T-cell (primary cell): ENCODE measurements at regions not wholly inside any gene's neighbourhood (a gene's known extent, or its start where the extent isn't known, plus 50 kb on each side); places are given as distances from the start of the nearest gene placed in this dataset.
"Not testable (repeated sequence)": the region's sequence is repeated elsewhere in the genome, so short reads cannot be mapped to it uniquely, and the experiment has no call there.

Experiments used
- ATAC-seq, 4 experiments: fragments of 200-7000 bp in 3 of 4; fragments of 150-1000 bp in 1 of 4; cut with Tn5 transposase; replicated peaks in 1 of 4; 1 replicate in 3 of 4; 2 replicates in 1 of 4; pipeline ENCODE4 v1.10.0; 2021; ENCODE audit warnings: moderate library complexity in 3 of 4, mild to moderate bottlenecking in 2 of 4, moderate number of reproducible peaks in 1 of 4
- CTCF ChIA-PET, 2 donors: fragments of 300-600 bp; sonication (Branson Sonifier 250); formaldehyde crosslinking; loops; one replicate each; lab custom pipeline; 2022; ENCODE audit warnings: antibody characterized with exemption in 2 of 2; lab: Charles Lee
- POLR2A ChIA-PET, 2 donors: fragments of 300-600 bp; sonication (Branson Sonifier 250); formaldehyde crosslinking; loops; one replicate each; lab custom pipeline; 2022; ENCODE audit warnings: antibody characterized with exemption in 2 of 2; lab: Charles Lee
- DNase-seq, 35 experiments: peaks; one replicate each; pipeline versions ENCODE4 v3.0.0 to v3.0.0-alpha.2; 2013 to 2023
- H3K27ac ChIP-seq: one replicate; pipeline ENCODE4 v1.5.1; 2013; ENCODE audit warnings: low read length
- H3K27me3 ChIP-seq, 2 experiments: replicated peaks in 1 of 2; 1 replicate in 1 of 2; 2 replicates in 1 of 2; pipeline versions ENCODE4 v1.6.1 to v1.7.0; 2013; ENCODE audit warnings: low read length in 1 of 2, mixed read lengths in 1 of 2; ENCODE audit not compliant: control insufficient read depth in 2 of 2, insufficient read depth in 2 of 2; ENCODE audit errors: extremely low read depth in 1 of 2
- H3K36me3 ChIP-seq, 2 donors: 1 replicate in 1 of 2; 2 replicates in 1 of 2; pipeline versions ENCODE4 v1.6.1 to v1.7.0; 2013; ENCODE audit warnings: low read length in 1 of 2; ENCODE audit not compliant: control insufficient read depth in 2 of 2, insufficient read depth in 1 of 2; ENCODE audit errors: extremely low read depth in 1 of 2
- H3K4me1 ChIP-seq, 2 experiments: 1 replicate in 1 of 2; 2 replicates in 1 of 2; pipeline versions ENCODE4 v1.6.1 to v1.7.0; 2013; ENCODE audit warnings: low read length in 2 of 2, mixed read lengths in 1 of 2; ENCODE audit not compliant: insufficient read depth in 2 of 2, control insufficient read depth in 1 of 2; ENCODE audit errors: extremely low read depth in 1 of 2
- H3K4me3 ChIP-seq, 2 donors: 1 replicate in 1 of 2; 2 replicates in 1 of 2; pipeline versions ENCODE4 v1.5.1 to v1.7.0; 2013; ENCODE audit warnings: mild to moderate bottlenecking in 2 of 2, low read length in 1 of 2, moderate library complexity in 1 of 2; ENCODE audit not compliant: control insufficient read depth in 1 of 2; ENCODE audit errors: extremely low read depth in 1 of 2
- H3K9me3 ChIP-seq: 2 replicates; pipeline ENCODE4 v1.7.0; 2013
- H3K27ac Mint-ChIP-seq, 2 donors: one replicate each; pipeline ENCODE4 v1.8.0; 2020 to 2021; ENCODE audit warnings: mild to moderate bottlenecking in 2 of 2, mixed read lengths in 2 of 2
- H3K27me3 Mint-ChIP-seq, 2 donors: one replicate each; pipeline ENCODE4 v1.8.0; 2021 to 2022; ENCODE audit warnings: mixed read lengths in 2 of 2
- H3K36me3 Mint-ChIP-seq: one replicate; pipeline ENCODE4 v1.8.0; 2021; ENCODE audit warnings: mixed read lengths
- H3K4me1 Mint-ChIP-seq, 3 donors: one replicate each; pipeline ENCODE4 v1.8.0; 2020 to 2022; ENCODE audit warnings: mixed read lengths in 3 of 3, mild to moderate bottlenecking in 1 of 3
- H3K4me3 Mint-ChIP-seq, 3 donors: one replicate each; pipeline ENCODE4 v1.8.0; 2020 to 2022; ENCODE audit warnings: mild to moderate bottlenecking in 3 of 3, mixed read lengths in 3 of 3, moderate library complexity in 3 of 3
- H3K9me3 Mint-ChIP-seq, 3 donors: one replicate each; pipeline ENCODE4 v1.8.0; 2020 to 2022; ENCODE audit warnings: mixed read lengths in 3 of 3
- WGBS: methylation state at CpG from one replicate; pipeline ENCODE4 v1.1.5; 2013; ENCODE audit warnings: missing lambda C conversion rate; ENCODE audit not compliant: insufficient coverage; 5-methylcytosine and 5-hydroxymethylcytosine counted together

DNA sequence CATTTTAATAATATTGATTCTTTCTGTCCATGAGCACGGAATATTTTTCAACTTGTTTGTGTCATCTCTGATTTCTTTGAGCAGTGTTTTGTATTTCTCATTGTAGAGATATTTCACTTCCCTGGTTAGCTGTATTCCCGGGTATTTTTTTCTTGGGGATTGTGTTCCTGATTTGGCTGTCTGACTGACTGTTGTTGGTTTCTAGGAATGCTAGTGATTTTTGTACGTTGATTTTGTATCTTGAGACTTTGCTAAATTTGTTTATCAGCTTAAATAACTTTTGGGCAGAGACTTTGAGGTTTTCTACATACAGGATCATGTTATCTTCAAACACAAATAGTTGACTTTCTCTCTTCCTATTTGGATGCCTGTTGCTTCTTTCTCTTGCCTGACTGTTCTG, 418.8 kb upstream of the ALCAM start:
- Mint-ChIP-seq H3K4me1 (no peaks in the 10 kb centered on the region), H3K9me3 (peaks cover 0 to 8% (median 8%) of the 10 kb centered on the region in 3 donors), H3K4me3 (no peak overlapping the region), H3K27me3 (no peaks in the 10 kb centered on the region), H3K36me3 (no peaks in the 10 kb centered on the region), H3K27ac (no peak overlapping the region)
- Histone ChIP-seq H3K9me3 (no peaks in the 10 kb centered on the region), H3K4me3 (no peak overlapping the region), H3K27ac (no peak overlapping the region), H3K27me3 (no peaks in the 10 kb centered on the region), H3K4me1 (no peaks in the 10 kb centered on the region), H3K36me3 (no peaks in the 10 kb centered on the region)
- ChIA-PET POLR2A (no interaction called here), CTCF (no interaction called here)
- DNase-seq (no peak), ATAC-seq (no peak)
- 80% methylated on average over 1 of the region's 3 CpGs for WGBS

DNA sequence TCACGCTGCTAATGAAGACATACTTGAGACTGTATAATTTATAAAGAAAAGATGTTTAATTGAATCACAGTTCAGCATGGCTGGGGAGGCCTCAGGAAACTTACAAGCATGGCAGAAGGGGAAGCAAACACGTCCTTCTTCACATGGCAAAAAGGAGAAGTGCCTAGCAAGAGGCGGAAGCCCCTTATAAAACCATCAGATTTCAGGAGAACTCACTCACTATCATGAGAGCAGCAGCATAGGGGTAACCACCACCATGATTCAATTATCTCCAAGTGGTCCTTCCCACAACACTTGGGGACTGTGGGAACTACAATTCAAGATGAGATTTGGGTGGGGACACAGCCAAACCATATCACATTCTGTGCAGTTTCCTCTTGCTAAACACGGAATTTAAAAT, 416.9 kb upstream of the ALCAM start:
- H3K27ac Mint-ChIP-seq, ATAC-seq, CTCF ChIA-PET, H3K27ac ChIP-seq, H3K36me3 ChIP-seq, H3K4me3 ChIP-seq, H3K9me3 ChIP-seq, H3K4me3 Mint-ChIP-seq, DNase-seq, H3K27me3 ChIP-seq, H3K27me3 Mint-ChIP-seq, H3K36me3 Mint-ChIP-seq, H3K9me3 Mint-ChIP-seq, H3K4me1 ChIP-seq, H3K4me1 Mint-ChIP-seq, POLR2A ChIA-PET: not testable (repeated sequence)
- 0% methylated on average over 1 of the region's 4 CpGs for WGBS

DNA sequence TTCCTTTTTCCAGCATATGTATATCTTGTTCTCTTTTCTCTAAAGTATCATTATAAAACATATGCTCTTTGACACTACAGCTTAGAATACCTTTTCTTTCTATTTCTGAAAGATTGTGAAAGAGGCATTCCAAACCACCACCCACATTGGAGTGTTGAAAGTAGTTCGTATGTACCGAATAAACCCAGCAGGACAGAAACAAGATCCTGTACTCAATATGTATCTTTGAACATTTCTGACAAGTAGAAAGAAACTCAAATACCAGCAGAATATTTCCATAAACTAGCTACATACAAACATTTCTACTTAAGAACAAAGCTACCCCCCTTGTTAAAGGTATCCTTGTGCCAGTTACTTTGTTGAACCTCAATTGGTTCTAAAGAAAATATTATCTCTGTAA, 415.3 kb upstream of the ALCAM start:
- Mint-ChIP-seq H3K9me3 (peaks cover 0 to 3% (median 0%) of the 10 kb centered on the region in 3 donors), H3K27me3 (no peaks in the 10 kb centered on the region), H3K4me1 (no peaks in the 10 kb centered on the region), H3K36me3 (no peaks in the 10 kb centered on the region), H3K27ac (no peak overlapping the region), H3K4me3 (no peak overlapping the region)
- Histone ChIP-seq H3K27me3 (no peaks in the 10 kb centered on the region), H3K9me3 (no peaks in the 10 kb centered on the region), H3K4me1 (no peaks in the 10 kb centered on the region), H3K36me3 (no peaks in the 10 kb centered on the region), H3K27ac (no peak overlapping the region), H3K4me3 (no peak overlapping the region)
- CTCF ChIA-PET: no interaction called here
- DNase-seq (no peak), ATAC-seq (no peak)
- WGBS: no CpG with 5 or more reads among the region's 2 CpGs
- POLR2A ChIA-PET: no interaction called here

DNA sequence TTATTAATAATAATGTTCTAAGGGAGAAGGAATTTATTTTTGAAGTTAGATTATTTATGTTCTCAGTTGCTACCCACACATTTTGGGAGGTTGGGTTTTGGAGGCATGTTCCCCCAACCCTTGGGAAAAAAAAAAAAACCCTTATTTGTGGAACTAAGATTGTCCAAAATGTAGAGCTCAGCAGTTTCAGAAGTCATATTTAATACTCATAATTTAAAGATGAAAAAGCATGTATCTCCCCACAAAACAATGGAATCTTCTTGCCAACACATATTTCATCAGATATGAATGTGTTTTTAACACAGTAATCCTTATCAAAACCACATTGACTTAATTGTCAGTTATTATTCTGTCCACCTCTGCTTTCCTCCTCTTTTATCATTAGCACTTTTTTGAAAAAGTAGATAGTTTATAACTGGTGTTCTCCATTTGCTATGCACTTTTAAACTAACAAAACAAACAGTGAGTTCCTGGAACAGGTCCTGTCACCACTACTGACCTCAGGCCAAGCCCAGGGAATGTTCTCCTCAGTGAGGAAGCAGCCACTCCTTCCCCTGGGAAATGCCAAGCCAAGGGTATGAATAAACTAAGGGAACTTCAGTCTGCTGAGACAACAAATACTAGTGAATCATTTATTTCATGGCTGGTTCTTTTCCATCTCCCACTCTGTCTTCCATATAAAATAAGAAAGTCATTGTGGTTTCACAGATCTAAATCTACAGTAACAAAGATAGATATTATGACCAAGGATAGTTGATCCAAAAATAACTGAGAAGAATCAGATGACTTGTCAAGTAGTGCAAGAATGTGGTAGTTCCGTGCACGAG, 414.4 kb upstream of the ALCAM start:
- Histone ChIP-seq H3K27me3 (no peaks in the 10 kb centered on the region), H3K4me1 (no peaks in the 10 kb centered on the region), H3K4me3 (no peak overlapping the region), H3K36me3 (no peaks in the 10 kb centered on the region), H3K27ac (no peak overlapping the region), H3K9me3 (no peaks in the 10 kb centered on the region)
- no peaks in the 10 kb centered on the region for H3K27me3 Mint-ChIP-seq
- CTCF ChIA-PET: no interaction called here
- 50% methylated on average over 2 of the region's 2 CpGs for WGBS
- H3K36me3 Mint-ChIP-seq: no peaks in the 10 kb centered on the region
- peaks cover 0 to 3% (median 0%) of the 10 kb centered on the region in 3 donors for H3K9me3 Mint-ChIP-seq
- no peak overlapping the region for H3K4me3 Mint-ChIP-seq
- H3K4me1 Mint-ChIP-seq: no peaks in the 10 kb centered on the region
- no peak overlapping the region for H3K27ac Mint-ChIP-seq
- no peak for DNase-seq
- ATAC-seq: no peak
- POLR2A ChIA-PET: interaction anchor here in 1 of 2 donors (0.6 kb wide), 1 partner anchor 661 kb away, joined by 4 read pairs; no protein-coding TSS in a partner anchor

DNA sequence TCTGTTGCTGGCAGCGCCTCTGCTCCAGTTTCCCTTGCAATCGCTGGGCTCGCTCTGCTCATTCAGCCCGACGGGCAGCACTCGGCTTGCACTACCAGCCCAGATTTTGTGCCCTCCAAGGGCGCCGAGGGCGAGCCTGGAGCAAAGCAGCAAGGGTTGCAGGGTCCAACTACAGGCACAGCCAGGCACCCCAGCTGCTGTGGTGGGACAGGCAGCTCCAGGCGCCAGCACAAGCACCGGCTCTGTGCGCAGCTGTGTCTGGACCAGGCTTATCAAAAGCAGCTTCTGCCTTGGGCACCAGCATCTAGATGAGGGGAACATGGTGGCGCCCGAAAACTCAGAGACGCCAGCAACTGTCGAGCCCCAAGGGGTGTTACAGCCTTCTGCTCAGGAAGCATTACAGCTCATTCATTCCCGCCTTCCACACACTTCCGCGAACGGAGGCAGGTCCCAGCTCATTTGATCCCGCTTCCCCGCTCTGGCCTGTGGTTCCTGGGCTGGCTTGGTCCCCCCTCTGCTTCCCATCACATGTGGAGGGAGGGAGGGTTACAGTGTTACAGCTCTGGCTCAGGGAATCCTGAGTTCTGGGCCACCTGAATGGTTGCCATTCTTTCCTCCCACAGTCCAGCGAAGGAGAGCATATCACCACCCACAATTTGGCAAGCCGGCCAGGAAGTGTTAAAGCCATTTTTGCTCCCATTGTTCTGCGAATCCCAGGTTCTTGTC, 409.9 kb upstream of the ALCAM start:
- ATAC-seq (no peak), DNase-seq (no peak)
- whole genome bisulfite sequencing: 93% methylated on average over 16 of the region's 25 CpGs
- no peak overlapping the region for H3K27ac ChIP-seq
- no peaks in the 10 kb centered on the region for H3K4me1 ChIP-seq
- Mint-ChIP-seq H3K27me3 (no peaks in the 10 kb centered on the region), H3K9me3 (no peaks in the 10 kb centered on the region), H3K4me3 (no peak overlapping the region), H3K4me1 (no peaks in the 10 kb centered on the region), H3K36me3 (no peaks in the 10 kb centered on the region), H3K27ac (no peak overlapping the region)
- no peaks in the 10 kb centered on the region for H3K27me3 ChIP-seq
- CTCF ChIA-PET: interaction anchor here in 1 of 2 donors (0.6 kb wide), 1 partner anchor 242 kb away, joined by 5 read pairs; no protein-coding TSS in a partner anchor
- H3K4me3 ChIP-seq: no peak overlapping the region
- no peaks in the 10 kb centered on the region for H3K36me3 ChIP-seq
- POLR2A ChIA-PET: no interaction called here
- no peaks in the 10 kb centered on the region for H3K9me3 ChIP-seq

DNA sequence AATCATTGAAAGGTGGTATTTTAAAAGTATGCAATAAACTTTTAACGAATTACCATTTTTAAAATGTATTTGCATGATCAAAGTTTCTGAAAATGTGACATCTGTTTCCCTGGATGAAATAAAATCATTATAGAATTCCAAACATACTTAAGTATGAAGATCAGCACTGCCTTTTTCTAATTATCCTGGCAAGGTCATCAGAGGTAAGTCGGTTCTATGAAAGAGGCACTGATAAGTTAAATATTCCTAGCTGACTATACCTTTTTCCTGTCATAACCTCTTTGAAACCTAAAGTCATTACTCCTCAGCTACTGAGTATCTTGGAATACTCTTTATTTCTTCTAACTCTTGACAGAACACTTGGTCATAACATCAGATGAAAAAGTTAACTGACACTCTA, 406.1 kb upstream of the ALCAM start:
- Histone ChIP-seq H3K9me3 (no peaks in the 10 kb centered on the region), H3K36me3 (no peaks in the 10 kb centered on the region), H3K27me3 (no peaks in the 10 kb centered on the region), H3K27ac (no peak overlapping the region), H3K4me3 (no peak overlapping the region), H3K4me1 (no peaks in the 10 kb centered on the region)
- no peaks in the 10 kb centered on the region for H3K27me3 Mint-ChIP-seq
- no peaks in the 10 kb centered on the region for H3K4me1 Mint-ChIP-seq
- ATAC-seq (no peak), DNase-seq (no peak)
- H3K4me3 Mint-ChIP-seq: no peak overlapping the region
- no peaks in the 10 kb centered on the region for H3K9me3 Mint-ChIP-seq
- no peak overlapping the region for H3K27ac Mint-ChIP-seq
- H3K36me3 Mint-ChIP-seq: no peaks in the 10 kb centered on the region
- ChIA-PET CTCF (no interaction called here), POLR2A (no interaction called here)
- no CpG with 5 or more reads among the region's 2 CpGs for WGBS
